ENCODE measurements at regions not wholly inside any gene's neighbourhood (a gene's known extent, or its start where the extent isn't known, plus 50 kb on each side); places are given as distances from the start of the nearest gene placed in this dataset.
"Not testable (repeated sequence)": the region's sequence is repeated elsewhere in the genome, so short reads cannot be mapped to it uniquely, and the experiment has no call there.

- Histone ChIP-seq H3K9me2 (ENCODE audit: insufficient read depth, low read length) (no peaks in the 10 kb centered on the region), H3K36me3 (ENCODE audit: insufficient read depth, low read length) (no peaks in the 10 kb centered on the region), H4K20me1 (ENCODE audit: insufficient read depth, low read length) (no peaks in the 10 kb centered on the region), H3K4me2 (ENCODE audit: low read length) (no peak overlapping the region), H3K4me1 (ENCODE audit: insufficient read depth, low read length, poor library complexity, severe bottlenecking) (no peaks in the 10 kb centered on the region), H3K9me3 (ENCODE audit: low read length) (no peaks in the 10 kb centered on the region), H3K27ac (ENCODE audit: low read depth, low read length, poor library complexity, severe bottlenecking) (no peak overlapping the region), H3K79me2 (ENCODE audit: insufficient read depth, low read depth, low read length) (no peaks in the 10 kb centered on the region), H2AFZ (ENCODE audit: low read length) (no peak overlapping the region), H3K4me3 (ENCODE audit: low read depth, low read length, poor library complexity, severe bottlenecking) (no peak overlapping the region)
- ChIA-PET CTCF (ENCODE audit: unreplicated experiment) (no interaction called here), POLR2A (no interaction called here)
- DNase-seq (ENCODE audit: low spot score): no peak
- no peak for TF ChIP-seq CTCF (conservative IDR thresholded peaks at IDR 0.05; ENCODE audit: low read length)
- TF ChIP-seq EZH2phosphoT487 (IDR thresholded peaks at IDR 0.05; ENCODE audit: borderline replicate concordance, low read depth, low read length): no peak
- intact Hi-C loops (cut with micrococcal nuclease; ENCODE audit: unreplicated experiment): no loop called here
- no TSS peak for BruUV-seq (replicated peaks)
Observed at GRCh38 chr6:105691081-105691480, 288.2 kb upstream of the PREP start.

- CTCF ChIA-PET (ENCODE audit: unreplicated experiment): no interaction called here
- H4K20me1 ChIP-seq (ENCODE audit: insufficient read depth, low read length): no peaks in the 10 kb centered on the region
- no peak overlapping the region for H2AFZ ChIP-seq (ENCODE audit: low read length)
- POLR2A ChIA-PET: interaction anchor here (1.0 kb wide), 1 partner anchor 12 kb away, joined by 3 read pairs; no protein-coding TSS in a partner anchor
- H3K27ac ChIP-seq (ENCODE audit: low read depth, low read length, poor library complexity, severe bottlenecking): no peak overlapping the region
- no peaks in the 10 kb centered on the region for H3K9me2 ChIP-seq (ENCODE audit: insufficient read depth, low read length)
- no peaks in the 10 kb centered on the region for H3K36me3 ChIP-seq (ENCODE audit: insufficient read depth, low read length)
- no peak for TF ChIP-seq CTCF (conservative IDR thresholded peaks at IDR 0.05; ENCODE audit: low read length)
- TF ChIP-seq EZH2phosphoT487 (IDR thresholded peaks at IDR 0.05; ENCODE audit: borderline replicate concordance, low read depth, low read length): no peak
- H3K4me2 ChIP-seq (ENCODE audit: low read length): no peak overlapping the region
- H3K9me3 ChIP-seq (ENCODE audit: low read length): no peaks in the 10 kb centered on the region
- BruUV-seq (replicated peaks): no TSS peak
- H3K4me1 ChIP-seq (ENCODE audit: insufficient read depth, low read length, poor library complexity, severe bottlenecking): no peaks in the 10 kb centered on the region
- no peak overlapping the region for H3K4me3 ChIP-seq (ENCODE audit: low read depth, low read length, poor library complexity, severe bottlenecking)
- no peaks in the 10 kb centered on the region for H3K79me2 ChIP-seq (ENCODE audit: insufficient read depth, low read depth, low read length)
- DNase-seq (ENCODE audit: low spot score): no peak
- intact Hi-C loops (cut with micrococcal nuclease; ENCODE audit: unreplicated experiment): no loop called here
Observed at GRCh38 chr6:105688573-105688972, 285.7 kb upstream of the PREP start.

DNA sequence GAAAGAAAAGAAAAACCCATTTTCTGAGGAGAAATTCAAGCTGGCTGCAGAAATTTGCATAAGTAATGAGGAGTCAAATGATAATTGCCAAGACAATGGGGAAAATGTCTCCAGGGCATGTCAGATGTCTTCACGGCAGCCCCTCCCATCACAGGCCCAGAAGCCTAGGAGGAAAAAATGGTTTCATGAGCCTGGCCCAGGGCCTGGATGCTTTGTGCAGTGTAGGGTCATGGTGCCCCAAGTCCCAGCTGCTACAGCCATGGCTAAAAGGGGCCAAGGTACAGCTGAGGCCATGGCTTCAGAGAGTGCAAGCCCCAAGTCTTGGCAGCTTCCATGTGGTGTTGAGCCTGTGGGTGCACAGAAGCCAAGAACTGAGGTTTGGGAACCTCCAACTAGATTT lies 283.9 kb upstream of the PREP start:
- H3K4me1 ChIP-seq (ENCODE audit: insufficient read depth, low read length, poor library complexity, severe bottlenecking); BruUV-seq (replicated peaks); H3K27ac ChIP-seq (ENCODE audit: low read depth, low read length, poor library complexity, severe bottlenecking); CTCF ChIA-PET (ENCODE audit: unreplicated experiment); H3K36me3 ChIP-seq (ENCODE audit: insufficient read depth, low read length); intact Hi-C loops (cut with micrococcal nuclease; ENCODE audit: unreplicated experiment); H3K4me3 ChIP-seq (ENCODE audit: low read depth, low read length, poor library complexity, severe bottlenecking); H2AFZ ChIP-seq (ENCODE audit: low read length); H3K9me2 ChIP-seq (ENCODE audit: insufficient read depth, low read length); H4K20me1 ChIP-seq (ENCODE audit: insufficient read depth, low read length); H3K4me2 ChIP-seq (ENCODE audit: low read length); H3K79me2 ChIP-seq (ENCODE audit: insufficient read depth, low read depth, low read length); DNase-seq (ENCODE audit: low spot score); H3K9me3 ChIP-seq (ENCODE audit: low read length): not testable (repeated sequence)
- POLR2A ChIA-PET: interaction anchor here (0.6 kb wide), 1 partner anchor 261 kb away, joined by 3 read pairs; no protein-coding TSS in a partner anchor

Data from OCI-LY7 (cell line).